DND-41 (cell line): ENCODE measurements at regions not wholly inside any gene's neighbourhood (a gene's known extent, or its start where the extent isn't known, plus 50 kb on each side); places are given as distances from the start of the nearest gene placed in this dataset.
A peak's percentile ranks its signal among the peaks of the same experiment; 100 is the strongest.

Experiments
- ATAC-seq: fragments of 200-7000 bp; cut with Tn5 transposase; 3 replicates; pipeline ENCODE4 v1.9.1; 2021; ENCODE audit warnings: low read depth; ENCODE audit not compliant: insufficient read depth
- DNase-seq: peaks from one replicate; pipeline ENCODE4 v3.0.0-alpha.2; 2020
- H2AFZ ChIP-seq: 2 replicates; pipeline ENCODE4 v1.6.0; 2012; ENCODE audit warnings: low read depth, low read length
- H3K27ac ChIP-seq: 2 replicates; pipeline ENCODE4 v1.5.1; 2012; ENCODE audit warnings: low read length, inconsistent platforms
- H3K27me3 ChIP-seq: fragments of 200-600 bp; sonication (generic); 2 replicates; pipeline ENCODE4 v1.6.0; 2012; ENCODE audit warnings: low read length, mild to moderate bottlenecking, inconsistent platforms; ENCODE audit not compliant: insufficient read depth, poor library complexity
- H3K36me3 ChIP-seq: 2 replicates; pipeline ENCODE4 v1.5.1; 2012; ENCODE audit warnings: low read length, inconsistent platforms; ENCODE audit not compliant: insufficient read depth
- H3K4me1 ChIP-seq: 2 replicates; pipeline ENCODE4 v1.5.1; 2012; ENCODE audit warnings: mild to moderate bottlenecking, low read length; ENCODE audit not compliant: insufficient read depth
- H3K4me2 ChIP-seq: 2 replicates; pipeline ENCODE4 v1.6.0; 2012; ENCODE audit warnings: mild to moderate bottlenecking, moderate library complexity, low read length, inconsistent platforms; ENCODE audit not compliant: insufficient read depth
- H3K4me3 ChIP-seq, 2 experiments: fragments of 200-600 bp in 1 of 2; shearing (Covaris generic) in 1 of 2; 2 replicates each; pipeline ENCODE4 v1.5.1; 2012 to 2016; ENCODE audit warnings: inconsistent platforms in 2 of 2, low read length in 2 of 2, mild to moderate bottlenecking in 2 of 2, low read depth in 1 of 2, moderate library complexity in 1 of 2
- H3K79me2 ChIP-seq: 2 replicates; pipeline ENCODE4 v1.6.0; 2012; ENCODE audit warnings: low read length, inconsistent platforms; ENCODE audit not compliant: insufficient read depth
- H3K9ac ChIP-seq: 2 replicates; pipeline ENCODE4 v1.6.0; 2012; ENCODE audit warnings: low read depth, mild to moderate bottlenecking, inconsistent platforms, low read length, moderate library complexity
- H3K9me3 ChIP-seq: 2 replicates; pipeline ENCODE4 v1.5.1; 2012; ENCODE audit warnings: low read length, moderate library complexity, mild to moderate bottlenecking, inconsistent platforms; ENCODE audit not compliant: insufficient read depth, severe bottlenecking
- H4K20me1 ChIP-seq: 2 replicates; pipeline ENCODE4 v1.6.0; 2012; ENCODE audit warnings: low read length; ENCODE audit not compliant: insufficient read depth
- EZH2 ChIP-seq: IDR thresholded peaks from 3 replicates; pipeline ENCODE4 v1.6.1; 2012; ENCODE audit warnings: borderline replicate concordance, low read depth, mild to moderate bottlenecking, moderate library complexity, low read length, inconsistent platforms; ENCODE audit not compliant: severe bottlenecking
- TF ChIP-seq, protein P1 (sequence below): IDR thresholded peaks from 2 replicates; pipeline ENCODE4 v1.5.1; 2012; ENCODE audit warnings: borderline replicate concordance, low read length, moderate library complexity, mild to moderate bottlenecking; ENCODE audit not compliant: poor library complexity, severe bottlenecking; ENCODE audit errors: extremely low read depth

GRCh38 chr12:46071769-46072624, 81.6 kb upstream of the SCAF11 start:
- TF ChIP-seq, protein P1, sequence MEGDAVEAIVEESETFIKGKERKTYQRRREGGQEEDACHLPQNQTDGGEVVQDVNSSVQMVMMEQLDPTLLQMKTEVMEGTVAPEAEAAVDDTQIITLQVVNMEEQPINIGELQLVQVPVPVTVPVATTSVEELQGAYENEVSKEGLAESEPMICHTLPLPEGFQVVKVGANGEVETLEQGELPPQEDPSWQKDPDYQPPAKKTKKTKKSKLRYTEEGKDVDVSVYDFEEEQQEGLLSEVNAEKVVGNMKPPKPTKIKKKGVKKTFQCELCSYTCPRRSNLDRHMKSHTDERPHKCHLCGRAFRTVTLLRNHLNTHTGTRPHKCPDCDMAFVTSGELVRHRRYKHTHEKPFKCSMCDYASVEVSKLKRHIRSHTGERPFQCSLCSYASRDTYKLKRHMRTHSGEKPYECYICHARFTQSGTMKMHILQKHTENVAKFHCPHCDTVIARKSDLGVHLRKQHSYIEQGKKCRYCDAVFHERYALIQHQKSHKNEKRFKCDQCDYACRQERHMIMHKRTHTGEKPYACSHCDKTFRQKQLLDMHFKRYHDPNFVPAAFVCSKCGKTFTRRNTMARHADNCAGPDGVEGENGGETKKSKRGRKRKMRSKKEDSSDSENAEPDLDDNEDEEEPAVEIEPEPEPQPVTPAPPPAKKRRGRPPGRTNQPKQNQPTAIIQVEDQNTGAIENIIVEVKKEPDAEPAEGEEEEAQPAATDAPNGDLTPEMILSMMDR, result peak; percentile 94
- no peak for TF ChIP-seq EZH2
- peak overlapping the region; percentile 77 for H2AFZ ChIP-seq
- H3K4me3 ChIP-seq, result no peak overlapping the region
- no peak overlapping the region for H3K27ac ChIP-seq
- no peaks in the 10 kb centered on the region for H3K79me2 ChIP-seq
- DNase-seq (peak; percentile 71), ATAC-seq (peak; percentile 93)
- H3K4me1 ChIP-seq, result peaks cover 7% of the 10 kb centered on the region
- H3K4me2 ChIP-seq, result peak overlapping the region; percentile 47; the same call in 1 of the 2 replicates
- no peaks in the 10 kb centered on the region for H3K36me3 ChIP-seq
- H3K9ac ChIP-seq, result no peak overlapping the region
- H3K9me3 ChIP-seq, result no peaks in the 10 kb centered on the region
- no peaks in the 10 kb centered on the region for H4K20me1 ChIP-seq
- H3K27me3 ChIP-seq, result no peaks in the 10 kb centered on the region

DNA sequence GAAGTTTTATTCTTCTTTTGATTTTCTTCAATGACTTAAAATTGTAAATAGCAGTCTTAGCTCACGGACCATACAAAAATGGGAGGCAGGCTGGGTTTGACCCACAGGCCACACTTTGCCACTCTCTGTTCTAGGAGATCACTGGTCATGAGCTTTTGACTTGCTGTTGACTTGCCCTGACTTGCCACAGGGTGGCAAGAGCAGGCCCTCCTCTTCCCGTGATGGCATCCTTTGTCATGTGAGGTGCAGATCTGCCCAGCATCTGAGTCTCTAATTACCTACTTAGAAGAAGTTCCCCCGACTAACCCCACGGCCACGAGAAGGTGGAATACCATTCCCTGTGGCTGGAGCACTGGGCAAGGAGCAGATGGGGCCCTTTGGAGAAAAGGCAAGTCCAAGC, 81.0 kb upstream of the SCAF11 start:
- H2AFZ ChIP-seq, result peak overlapping the region; percentile 77; the same call in 1 of the 2 replicates
- H3K36me3 ChIP-seq, result no peaks in the 10 kb centered on the region
- no peaks in the 10 kb centered on the region for H3K9me3 ChIP-seq
- no peak for ATAC-seq
- H3K27me3 ChIP-seq, result no peaks in the 10 kb centered on the region
- H3K4me3 ChIP-seq, result no peak overlapping the region
- H3K79me2 ChIP-seq, result no peaks in the 10 kb centered on the region
- no peak overlapping the region for H3K9ac ChIP-seq
- H3K27ac ChIP-seq, result no peak overlapping the region
- H3K4me1 ChIP-seq, result peaks cover 7% of the 10 kb centered on the region
- no peak for DNase-seq
- no peak for TF ChIP-seq EZH2
- TF ChIP-seq, protein P1, result no peak
- no peaks in the 10 kb centered on the region for H4K20me1 ChIP-seq
- no peak overlapping the region for H3K4me2 ChIP-seq

- TF ChIP-seq, protein P1, result no peak
- Histone ChIP-seq H3K27ac (no peak overlapping the region), H3K4me3 (no peak overlapping the region), H3K4me1 (peaks cover 3% of the 10 kb centered on the region; the same call in 1 of the 2 replicates), H3K36me3 (no peaks in the 10 kb centered on the region), H3K79me2 (no peaks in the 10 kb centered on the region), H3K9me3 (no peaks in the 10 kb centered on the region), H3K27me3 (no peaks in the 10 kb centered on the region), H3K4me2 (no peak overlapping the region), H4K20me1 (no peaks in the 10 kb centered on the region), H2AFZ (no peak overlapping the region), H3K9ac (no peak overlapping the region)
- no peak for ATAC-seq
- no peak for DNase-seq
These were observed 76.7 kb upstream of the SCAF11 start for GRCh38 chr12:46067094-46067493.
